ENCODE measurements at regions not wholly inside any gene's neighbourhood (a gene's known extent, or its start where the extent isn't known, plus 50 kb on each side); places are given as distances from the start of the nearest gene placed in this dataset.

- CTCF ChIA-PET = no interaction called here
- no peak for TF ChIP-seq CTCF (IDR thresholded peaks at IDR 0.05; ENCODE audit: control extremely low read depth, extremely low read depth, low read depth, missing control alignments)
- POLR2A ChIA-PET = no interaction called here
- DNase-seq (ENCODE audit: extremely low spot score) = no peak
Observed at GRCh38 chr1:22196041-22196440, 53.1 kb upstream of the WNT4 start.

GRCh38 chr1:22196641-22197040, 53.7 kb upstream of the WNT4 start:
- no peak for DNase-seq (ENCODE audit: extremely low spot score)
- POLR2A ChIA-PET = no interaction called here
- TF ChIP-seq CTCF (IDR thresholded peaks at IDR 0.05; ENCODE audit: control extremely low read depth, extremely low read depth, low read depth, missing control alignments) = no peak
- CTCF ChIA-PET = interaction anchor here (1.0 kb wide), 1 partner anchor 121 kb away, joined by 3 read pairs; no protein-coding TSS in a partner anchor

- TF ChIP-seq CTCF (IDR thresholded peaks at IDR 0.05; ENCODE audit: control extremely low read depth, extremely low read depth, low read depth, missing control alignments) = no peak
- ChIA-PET POLR2A (no interaction called here), CTCF (interaction anchor here (1.0 to 1.2 kb wide), 3 partner anchors 8 to 120 kb away, joined by 3 to 4 read pairs (median 4); no protein-coding TSS in a partner anchor)
- no peak for DNase-seq (ENCODE audit: extremely low spot score)
Observed at GRCh38 chr1:22197644-22198043, 54.7 kb upstream of the WNT4 start.

GRCh38 chr1:22201023-22201422, 58.1 kb upstream of the WNT4 start:
- DNase-seq (ENCODE audit: extremely low spot score) = no peak
- no peak for TF ChIP-seq CTCF (IDR thresholded peaks at IDR 0.05; ENCODE audit: control extremely low read depth, extremely low read depth, low read depth, missing control alignments)
- ChIA-PET CTCF (interaction anchor here (1.1 kb wide), 1 partner anchor 12 kb away, joined by 3 read pairs; no protein-coding TSS in a partner anchor), POLR2A (no interaction called here)

- TF ChIP-seq CTCF (IDR thresholded peaks at IDR 0.05; ENCODE audit: control extremely low read depth, extremely low read depth, low read depth, missing control alignments) = no peak
- ChIA-PET POLR2A (no interaction called here), CTCF (interaction anchor here (1.0 to 1.9 kb wide), 2 partner anchors 10 to 59 kb away, joined by 3 to 4 read pairs; no protein-coding TSS in a partner anchor)
- DNase-seq (ENCODE audit: extremely low spot score) = no peak
Observed at GRCh38 chr1:22203335-22203734, 60.4 kb upstream of the WNT4 start.

- DNase-seq (ENCODE audit: extremely low spot score) = no peak
- POLR2A ChIA-PET = no interaction called here
- CTCF ChIA-PET = interaction anchor here (1.0 kb wide), 2 partner anchors 10 to 60 kb away, joined by 3 read pairs; no protein-coding TSS in a partner anchor
- no peak for TF ChIP-seq CTCF (IDR thresholded peaks at IDR 0.05; ENCODE audit: control extremely low read depth, extremely low read depth, low read depth, missing control alignments)
Observed at GRCh38 chr1:22204057-22204840, 61.4 kb upstream of the WNT4 start.

Data from GM10248 (cell line).